ENCODE measurements at regions not wholly inside any gene's neighbourhood (a gene's known extent, or its start where the extent isn't known, plus 50 kb on each side); places are given as distances from the start of the nearest gene placed in this dataset.
A peak's percentile ranks its signal among the peaks of the same experiment; 100 is the strongest.

GRCh38 chr4:85391071-85391470 lies 83.9 kb upstream of the ARHGAP24 start:
- Histone ChIP-seq H3K9ac (no peak overlapping the region), H3K27ac (no peak overlapping the region), H3K36me3 (ENCODE audit: low read depth) (no peaks in the 10 kb centered on the region), H3K4me1 (ENCODE audit: insufficient read depth) (no peaks in the 10 kb centered on the region; the same call in 1 of the 2 replicates), H3K4me3 (no peak overlapping the region), H3K4me2 (ENCODE audit: unreplicated experiment) (no peak overlapping the region), H3K9me2 (ENCODE audit: insufficient read depth) (no peaks in the 10 kb centered on the region), H4K20me1 (ENCODE audit: insufficient read depth) (no peaks in the 10 kb centered on the region), H3K27me3 (replicated peaks; ENCODE audit: insufficient read depth) (no peaks in the 10 kb centered on the region), H3F3A (ENCODE audit: insufficient read depth) (no peaks in the 10 kb centered on the region), H2AFZ (no peak overlapping the region), H3K79me2 (ENCODE audit: insufficient read depth) (no peaks in the 10 kb centered on the region), H3K9me3 (ENCODE audit: low read depth) (no peaks in the 10 kb centered on the region)
- TF ChIP-seq EZH2 (IDR thresholded peaks at IDR 0.05; ENCODE audit: insufficient read depth, poor library complexity, severe bottlenecking) (no peak), EZH2phosphoT487 (IDR thresholded peaks at IDR 0.05; ENCODE audit: insufficient read depth, low read depth) (no peak)
- in situ Hi-C loops (cut with MboI): no loop called here
- no peak for DNase-seq
- WGBS, 2 experiments (ENCODE audit: low coverage in 1 of 2, low lambda C conversion rate in 2 of 2, missing lambda C conversion rate in 2 of 2): 46 to 59% methylated on average over 1 of the region's 1 CpG

GRCh38 chr4:85391589-85392410 lies 83.2 kb upstream of the ARHGAP24 start:
- no peak overlapping the region for H3K27ac ChIP-seq
- in situ Hi-C loops (cut with MboI): no loop called here
- no peak overlapping the region for H3K9ac ChIP-seq
- no peaks in the 10 kb centered on the region for H3K9me2 ChIP-seq (ENCODE audit: insufficient read depth)
- H3K4me3 ChIP-seq: no peak overlapping the region
- H3F3A ChIP-seq (ENCODE audit: insufficient read depth): no peaks in the 10 kb centered on the region
- H3K27me3 ChIP-seq (replicated peaks; ENCODE audit: insufficient read depth): no peaks in the 10 kb centered on the region
- H3K4me2 ChIP-seq (ENCODE audit: unreplicated experiment): no peak overlapping the region
- TF ChIP-seq EZH2 (IDR thresholded peaks at IDR 0.05; ENCODE audit: insufficient read depth, poor library complexity, severe bottlenecking) (no peak), EZH2phosphoT487 (IDR thresholded peaks at IDR 0.05; ENCODE audit: insufficient read depth, low read depth) (no peak)
- H3K4me1 ChIP-seq (ENCODE audit: insufficient read depth): no peaks in the 10 kb centered on the region; the same call in 1 of the 2 replicates
- no peaks in the 10 kb centered on the region for H3K9me3 ChIP-seq (ENCODE audit: low read depth)
- WGBS, 2 experiments (ENCODE audit: low coverage in 1 of 2, low lambda C conversion rate in 2 of 2, missing lambda C conversion rate in 2 of 2): 65 to 69% methylated on average over 4 of the region's 4 CpGs
- H4K20me1 ChIP-seq (ENCODE audit: insufficient read depth): no peaks in the 10 kb centered on the region
- no peaks in the 10 kb centered on the region for H3K36me3 ChIP-seq (ENCODE audit: low read depth)
- H3K79me2 ChIP-seq (ENCODE audit: insufficient read depth): no peaks in the 10 kb centered on the region
- no peak for DNase-seq
- H2AFZ ChIP-seq: no peak overlapping the region

- no peaks in the 10 kb centered on the region for H3K79me2 ChIP-seq (ENCODE audit: insufficient read depth)
- peaks cover 3% of the 10 kb centered on the region for H3K4me1 ChIP-seq (ENCODE audit: insufficient read depth)
- TF ChIP-seq EZH2 (IDR thresholded peaks at IDR 0.05; ENCODE audit: insufficient read depth, poor library complexity, severe bottlenecking): no peak
- TF ChIP-seq EZH2phosphoT487 (IDR thresholded peaks at IDR 0.05; ENCODE audit: insufficient read depth, low read depth): no peak
- H3K4me3 ChIP-seq: no peak overlapping the region
- DNase-seq: no peak
- H3K27ac ChIP-seq: no peak overlapping the region
- H3F3A ChIP-seq (ENCODE audit: insufficient read depth): peaks cover 3% of the 10 kb centered on the region
- H3K36me3 ChIP-seq (ENCODE audit: low read depth): no peaks in the 10 kb centered on the region
- no peak overlapping the region for H3K4me2 ChIP-seq (ENCODE audit: unreplicated experiment)
- no peaks in the 10 kb centered on the region for H3K27me3 ChIP-seq (replicated peaks; ENCODE audit: insufficient read depth)
- no peaks in the 10 kb centered on the region for H3K9me2 ChIP-seq (ENCODE audit: insufficient read depth)
- no peaks in the 10 kb centered on the region for H3K9me3 ChIP-seq (ENCODE audit: low read depth)
- H4K20me1 ChIP-seq (ENCODE audit: insufficient read depth): no peaks in the 10 kb centered on the region
- in situ Hi-C loops (cut with MboI): no loop called here
- H3K9ac ChIP-seq: no peak overlapping the region
- no peak overlapping the region for H2AFZ ChIP-seq
- WGBS, 2 experiments (ENCODE audit: low coverage in 1 of 2, low lambda C conversion rate in 2 of 2, missing lambda C conversion rate in 2 of 2): 79 to 85% methylated on average over 3 of the region's 3 CpGs
Observed at GRCh38 chr4:85393201-85393600, 81.7 kb upstream of the ARHGAP24 start.

- H3F3A ChIP-seq (ENCODE audit: insufficient read depth): peaks cover 33% of the 10 kb centered on the region
- H3K36me3 ChIP-seq (ENCODE audit: low read depth): no peaks in the 10 kb centered on the region
- 0 out of 2 replicates have a peak overlapping the region, but pooled peaks have one; percentile 3 for H2AFZ ChIP-seq
- H3K4me3 ChIP-seq: peak overlapping the region; percentile 22; the same call in 1 of the 2 replicates
- TF ChIP-seq EZH2 (IDR thresholded peaks at IDR 0.05; ENCODE audit: insufficient read depth, poor library complexity, severe bottlenecking) (no peak), EZH2phosphoT487 (IDR thresholded peaks at IDR 0.05; ENCODE audit: insufficient read depth, low read depth) (no peak)
- no peaks in the 10 kb centered on the region for H3K9me2 ChIP-seq (ENCODE audit: insufficient read depth)
- WGBS, 2 experiments (ENCODE audit: low coverage in 1 of 2, low lambda C conversion rate in 2 of 2, missing lambda C conversion rate in 2 of 2): 4% methylated on average over 1 of the region's 1 CpG
- peak overlapping the region; percentile 28 for H3K9ac ChIP-seq
- no peaks in the 10 kb centered on the region for H3K27me3 ChIP-seq (replicated peaks; ENCODE audit: insufficient read depth)
- no peaks in the 10 kb centered on the region for H4K20me1 ChIP-seq (ENCODE audit: insufficient read depth)
- peaks cover 25% of the 10 kb centered on the region for H3K4me1 ChIP-seq (ENCODE audit: insufficient read depth)
- peak; percentile 75 for DNase-seq
- H3K9me3 ChIP-seq (ENCODE audit: low read depth): no peaks in the 10 kb centered on the region
- H3K27ac ChIP-seq: peak overlapping the region; percentile 65
- peak overlapping the region; percentile 60 for H3K4me2 ChIP-seq (ENCODE audit: unreplicated experiment)
- in situ Hi-C loops (cut with MboI): no loop called here
- no peaks in the 10 kb centered on the region for H3K79me2 ChIP-seq (ENCODE audit: insufficient read depth)
Observed at GRCh38 chr4:85398276-85398675, 76.7 kb upstream of the ARHGAP24 start.
